Lower lobe of right lung (tissue), 2 donors: ENCODE measurements at regions not wholly inside any gene's neighbourhood (a gene's known extent, or its start where the extent isn't known, plus 50 kb on each side); places are given as distances from the start of the nearest gene placed in this dataset.
"Not testable (repeated sequence)": the region's sequence is repeated elsewhere in the genome, so short reads cannot be mapped to it uniquely, and the experiment has no call there.

Source experiments
- ATAC-seq, 2 donors: fragments of 200-7000 bp; cut with Tn5 transposase; one replicate each; pipeline ENCODE4 v1.9.1; 2020 to 2022; ENCODE audit warnings: mild to moderate bottlenecking in 2 of 2, moderate library complexity in 2 of 2
- DNase-seq: peaks from one replicate; pipeline ENCODE4 v3.0.0-alpha.2; 2020
- H3K27ac ChIP-seq: fragments of 200-600 bp; one replicate; pipeline ENCODE4 v1.8.0; 2022
- H3K27me3 ChIP-seq: fragments of 200-600 bp; one replicate; pipeline ENCODE4 v1.8.0; 2022; ENCODE audit warnings: low read depth
- H3K36me3 ChIP-seq: fragments of 200-600 bp; one replicate; pipeline ENCODE4 v1.8.0; 2022; ENCODE audit warnings: mild to moderate bottlenecking
- H3K4me1 ChIP-seq: fragments of 200-600 bp; one replicate; pipeline ENCODE4 v1.8.0; 2022
- H3K4me3 ChIP-seq: fragments of 200-600 bp; one replicate; pipeline ENCODE4 v1.8.0; 2022; ENCODE audit warnings: mild to moderate bottlenecking
- H3K9me3 ChIP-seq: fragments of 200-600 bp; one replicate; pipeline ENCODE4 v1.8.0; 2022
- intact Hi-C: fragments of 100-400 bp; cut with DNase I; formaldehyde crosslinking; loops from one replicate; pipeline ENCODE4 v1.11.0; 2022
- TF ChIP-seq, protein P1 (sequence below): fragments of 200-600 bp; IDR thresholded peaks from one replicate; pipeline ENCODE4 v1.8.0; 2022; ENCODE audit warnings: antibody characterized with exemption, mild to moderate bottlenecking
- donor health status: DM: no; HTN: yes; CAD: no; lungs with severe emphysema.

- no peak overlapping the region for H3K27ac ChIP-seq
- no peak overlapping the region for H3K4me3 ChIP-seq
- intact Hi-C loops, result no loop called here
- TF ChIP-seq, protein P1, sequence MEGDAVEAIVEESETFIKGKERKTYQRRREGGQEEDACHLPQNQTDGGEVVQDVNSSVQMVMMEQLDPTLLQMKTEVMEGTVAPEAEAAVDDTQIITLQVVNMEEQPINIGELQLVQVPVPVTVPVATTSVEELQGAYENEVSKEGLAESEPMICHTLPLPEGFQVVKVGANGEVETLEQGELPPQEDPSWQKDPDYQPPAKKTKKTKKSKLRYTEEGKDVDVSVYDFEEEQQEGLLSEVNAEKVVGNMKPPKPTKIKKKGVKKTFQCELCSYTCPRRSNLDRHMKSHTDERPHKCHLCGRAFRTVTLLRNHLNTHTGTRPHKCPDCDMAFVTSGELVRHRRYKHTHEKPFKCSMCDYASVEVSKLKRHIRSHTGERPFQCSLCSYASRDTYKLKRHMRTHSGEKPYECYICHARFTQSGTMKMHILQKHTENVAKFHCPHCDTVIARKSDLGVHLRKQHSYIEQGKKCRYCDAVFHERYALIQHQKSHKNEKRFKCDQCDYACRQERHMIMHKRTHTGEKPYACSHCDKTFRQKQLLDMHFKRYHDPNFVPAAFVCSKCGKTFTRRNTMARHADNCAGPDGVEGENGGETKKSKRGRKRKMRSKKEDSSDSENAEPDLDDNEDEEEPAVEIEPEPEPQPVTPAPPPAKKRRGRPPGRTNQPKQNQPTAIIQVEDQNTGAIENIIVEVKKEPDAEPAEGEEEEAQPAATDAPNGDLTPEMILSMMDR, result no peak
- H3K36me3 ChIP-seq, result no peaks in the 10 kb centered on the region
- DNase-seq (no peak), ATAC-seq (no peak)
- H3K4me1 ChIP-seq, result no peaks in the 10 kb centered on the region
- no peaks in the 10 kb centered on the region for H3K27me3 ChIP-seq
- H3K9me3 ChIP-seq, result no peaks in the 10 kb centered on the region
Observed at GRCh38 chr3:94822298-94822697, 759.4 kb downstream of the NSUN3 start.

- H3K4me3 ChIP-seq, DNase-seq, H3K36me3 ChIP-seq, ATAC-seq, H3K4me1 ChIP-seq, H3K27me3 ChIP-seq, H3K9me3 ChIP-seq, H3K27ac ChIP-seq, intact Hi-C loops: not testable (repeated sequence)
Observed at GRCh38 chr3:94846251-94846650, 783.4 kb downstream of the NSUN3 start.

DNA sequence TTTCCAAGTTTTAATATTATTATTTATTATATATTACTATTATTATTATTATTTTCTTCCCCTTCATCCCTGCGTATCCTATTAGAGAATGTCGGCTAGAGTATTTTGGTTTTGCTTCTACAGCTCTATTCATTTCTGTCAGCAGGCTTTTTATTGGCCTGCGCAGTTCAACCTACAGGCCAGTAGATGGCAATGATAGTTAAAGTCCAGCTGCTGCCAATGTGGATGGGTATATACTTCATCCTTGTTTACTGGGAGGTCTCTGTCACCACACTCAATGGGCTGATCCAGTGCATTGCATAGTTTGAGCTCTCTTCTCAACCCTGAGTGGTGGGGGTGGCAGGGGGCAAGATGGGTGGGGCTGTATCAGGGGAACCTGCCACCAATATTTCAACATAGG lies 799.8 kb downstream of the NSUN3 start:
- Histone ChIP-seq H3K4me3 (no peak overlapping the region), H3K36me3 (no peaks in the 10 kb centered on the region), H3K4me1 (no peaks in the 10 kb centered on the region), H3K27ac (no peak overlapping the region), H3K9me3 (peaks cover 6% of the 10 kb centered on the region), H3K27me3 (no peaks in the 10 kb centered on the region)
- intact Hi-C loops, result no loop called here
- TF ChIP-seq, protein P1, result peak; percentile 47
- ATAC-seq (no peak), DNase-seq (no peak)

DNA sequence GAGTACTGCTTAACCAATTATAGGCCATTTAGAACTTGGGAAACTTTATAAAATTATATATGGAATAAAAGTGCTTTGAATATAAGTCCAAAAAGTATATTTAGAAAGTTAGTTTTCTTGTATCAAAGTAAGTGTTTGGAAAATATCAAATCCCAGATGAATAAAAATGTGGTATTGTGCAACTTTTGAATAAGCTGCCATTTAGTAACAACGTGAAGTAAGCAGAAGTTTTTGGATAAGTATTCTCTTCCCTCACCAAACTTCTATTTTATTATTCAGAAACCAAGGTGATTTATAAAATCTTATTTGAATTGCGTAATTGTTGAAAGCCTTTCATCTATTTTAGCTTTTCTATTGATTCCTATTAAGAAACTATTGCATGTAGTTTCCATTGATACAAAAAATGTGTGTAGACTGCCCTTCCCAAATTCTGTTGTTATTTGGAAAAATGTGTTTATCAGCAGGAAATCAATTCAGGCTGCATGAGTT lies 806.2 kb downstream of the NSUN3 start:
- peaks cover 4% of the 10 kb centered on the region for H3K9me3 ChIP-seq
- no peak overlapping the region for H3K27ac ChIP-seq
- intact Hi-C loops, result no loop called here
- no peak for DNase-seq
- no peaks in the 10 kb centered on the region for H3K4me1 ChIP-seq
- TF ChIP-seq, protein P1, result no peak
- H3K36me3 ChIP-seq, result no peaks in the 10 kb centered on the region
- no peaks in the 10 kb centered on the region for H3K27me3 ChIP-seq
- H3K4me3 ChIP-seq, result no peak overlapping the region
- ATAC-seq, result no peak

DNA sequence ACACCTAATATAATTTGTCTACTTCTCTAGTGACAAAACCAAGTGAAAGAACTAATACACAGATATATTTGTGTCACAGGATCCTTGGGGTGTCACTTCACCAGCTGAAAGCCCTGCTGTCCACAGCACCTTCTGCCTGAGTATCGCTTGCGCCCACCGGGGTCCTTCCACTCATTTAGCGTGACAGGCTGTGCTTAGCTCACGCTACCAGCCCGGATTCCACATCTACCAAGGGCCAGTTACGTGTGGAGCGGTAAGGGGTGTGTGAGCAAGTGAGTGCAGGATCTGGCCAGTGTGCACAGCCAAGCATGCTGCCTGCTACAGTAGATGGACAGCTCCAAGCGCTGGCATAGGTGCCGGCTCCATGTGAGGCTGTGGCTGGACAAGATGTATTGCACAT lies 810.9 kb downstream of the NSUN3 start:
- no peaks in the 10 kb centered on the region for H3K36me3 ChIP-seq
- H3K4me3 ChIP-seq, result no peak overlapping the region
- H3K27ac ChIP-seq, result no peak overlapping the region
- DNase-seq, result no peak
- H3K27me3 ChIP-seq, result no peaks in the 10 kb centered on the region
- no peaks in the 10 kb centered on the region for H3K9me3 ChIP-seq
- H3K4me1 ChIP-seq, result no peaks in the 10 kb centered on the region
- ATAC-seq, result no peak
- intact Hi-C loops, result no loop called here
- TF ChIP-seq, protein P1, result no peak

DNA sequence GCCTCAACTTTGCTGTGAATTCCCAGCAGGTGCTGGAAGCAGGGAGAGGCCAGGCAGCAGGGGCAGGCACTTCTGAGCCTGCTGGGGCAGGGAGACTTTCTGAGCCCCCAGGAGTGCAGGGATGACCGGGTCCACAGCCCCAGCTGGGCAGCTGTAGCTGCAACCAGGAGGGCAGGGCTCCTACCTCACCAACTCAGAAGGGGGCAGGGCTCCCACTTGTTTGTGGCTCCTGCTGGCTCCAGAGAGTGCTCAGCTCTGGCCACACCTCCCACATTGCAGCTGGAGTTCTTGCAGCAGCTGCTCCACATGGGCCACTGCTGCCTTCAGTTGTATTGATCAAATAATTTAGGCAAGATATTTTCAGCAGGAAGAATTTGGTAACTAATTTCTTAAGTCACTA lies 812.3 kb downstream of the NSUN3 start:
- H3K9me3 ChIP-seq, result no peaks in the 10 kb centered on the region
- H3K36me3 ChIP-seq, result no peaks in the 10 kb centered on the region
- DNase-seq (no peak), ATAC-seq (peak in 1 of 2 donors; percentile 13)
- TF ChIP-seq, protein P1, result no peak
- no peak overlapping the region for H3K27ac ChIP-seq
- intact Hi-C loops, result no loop called here
- H3K4me1 ChIP-seq, result no peaks in the 10 kb centered on the region
- H3K4me3 ChIP-seq, result no peak overlapping the region
- no peaks in the 10 kb centered on the region for H3K27me3 ChIP-seq
